ENCODE measurements at regions not wholly inside any gene's neighbourhood (a gene's known extent, or its start where the extent isn't known, plus 50 kb on each side); places are given as distances from the start of the nearest gene placed in this dataset.

DNA sequence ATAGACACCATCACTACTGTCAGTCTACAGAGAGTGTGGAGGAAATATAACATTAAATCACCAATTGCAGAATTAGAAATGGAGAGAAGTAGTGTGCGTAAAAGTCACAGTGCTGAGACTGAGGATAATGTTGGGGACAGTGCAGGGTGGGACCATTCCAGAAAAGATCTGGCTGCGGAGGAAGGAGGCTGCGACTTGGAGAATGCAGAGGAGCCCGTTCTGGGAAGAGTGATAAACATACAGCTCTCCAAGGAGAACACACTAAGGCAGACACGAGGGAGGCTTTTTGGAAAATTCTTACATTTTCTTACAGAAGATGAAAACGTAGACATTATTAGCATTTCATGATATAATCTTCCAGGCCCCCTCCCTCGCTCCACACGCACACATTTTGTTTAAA, 337.8 kb downstream of the IRS2 start:
- intact Hi-C loops (cut with micrococcal nuclease; ENCODE audit: unreplicated experiment), result no loop called here
- BruUV-seq (replicated peaks), result no TSS peak

GRCh38 chr13:109447667-109448066, 338.7 kb downstream of the IRS2 start:
- Histone ChIP-seq H3F3A (ENCODE audit: insufficient read depth, low read depth) (no peaks in the 10 kb centered on the region; the same call in 1 of the 2 replicates), H3K27me3 (ENCODE audit: insufficient read depth, low read depth) (no peaks in the 10 kb centered on the region), H3K9me3 (ENCODE audit: insufficient read depth, low read depth) (peaks cover 14% of the 10 kb centered on the region), H3K4me3 (no peak overlapping the region), H4K20me1 (ENCODE audit: insufficient read depth) (no peaks in the 10 kb centered on the region), H2AFZ (no peak overlapping the region), H3K36me3 (ENCODE audit: low read depth) (no peaks in the 10 kb centered on the region), H3K27ac (no peak overlapping the region), H3K79me2 (ENCODE audit: low read depth) (no peaks in the 10 kb centered on the region), H3K4me1 (replicated peaks; ENCODE audit: insufficient read depth) (no peaks in the 10 kb centered on the region), H3K9me2 (ENCODE audit: insufficient read depth) (no peaks in the 10 kb centered on the region), H3K4me2 (no peak overlapping the region)
- CTCF ChIA-PET, result no interaction called here
- POLR2A ChIA-PET (ENCODE audit: unreplicated experiment), result no interaction called here
- no peak for TF ChIP-seq EZH2 (IDR thresholded peaks at IDR 0.05; ENCODE audit: low read depth)
- TF ChIP-seq, protein P1, sequence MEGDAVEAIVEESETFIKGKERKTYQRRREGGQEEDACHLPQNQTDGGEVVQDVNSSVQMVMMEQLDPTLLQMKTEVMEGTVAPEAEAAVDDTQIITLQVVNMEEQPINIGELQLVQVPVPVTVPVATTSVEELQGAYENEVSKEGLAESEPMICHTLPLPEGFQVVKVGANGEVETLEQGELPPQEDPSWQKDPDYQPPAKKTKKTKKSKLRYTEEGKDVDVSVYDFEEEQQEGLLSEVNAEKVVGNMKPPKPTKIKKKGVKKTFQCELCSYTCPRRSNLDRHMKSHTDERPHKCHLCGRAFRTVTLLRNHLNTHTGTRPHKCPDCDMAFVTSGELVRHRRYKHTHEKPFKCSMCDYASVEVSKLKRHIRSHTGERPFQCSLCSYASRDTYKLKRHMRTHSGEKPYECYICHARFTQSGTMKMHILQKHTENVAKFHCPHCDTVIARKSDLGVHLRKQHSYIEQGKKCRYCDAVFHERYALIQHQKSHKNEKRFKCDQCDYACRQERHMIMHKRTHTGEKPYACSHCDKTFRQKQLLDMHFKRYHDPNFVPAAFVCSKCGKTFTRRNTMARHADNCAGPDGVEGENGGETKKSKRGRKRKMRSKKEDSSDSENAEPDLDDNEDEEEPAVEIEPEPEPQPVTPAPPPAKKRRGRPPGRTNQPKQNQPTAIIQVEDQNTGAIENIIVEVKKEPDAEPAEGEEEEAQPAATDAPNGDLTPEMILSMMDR (conservative IDR thresholded peaks at IDR 0.05), result no peak
- DNase-seq, result no peak
- BruUV-seq (replicated peaks), result no TSS peak
- intact Hi-C loops (cut with micrococcal nuclease; ENCODE audit: unreplicated experiment), result no loop called here

More for the DNA sequence above, 337.8 kb downstream of the IRS2 start:
- H3K79me2 ChIP-seq (ENCODE audit: low read depth), result no peaks in the 10 kb centered on the region
- H3K4me2 ChIP-seq, result no peak overlapping the region
- no peak for DNase-seq
- H3K4me3 ChIP-seq, result no peak overlapping the region
- no peaks in the 10 kb centered on the region for H3K27me3 ChIP-seq (ENCODE audit: insufficient read depth, low read depth)
- H2AFZ ChIP-seq, result no peak overlapping the region
- ChIA-PET POLR2A (ENCODE audit: unreplicated experiment) (no interaction called here), CTCF (no interaction called here)
- H3K4me1 ChIP-seq (replicated peaks; ENCODE audit: insufficient read depth), result no peaks in the 10 kb centered on the region
- TF ChIP-seq EZH2 (IDR thresholded peaks at IDR 0.05; ENCODE audit: low read depth), result no peak
- TF ChIP-seq, protein P1 (conservative IDR thresholded peaks at IDR 0.05), result no peak
- no peaks in the 10 kb centered on the region; the same call in 1 of the 2 replicates for H3F3A ChIP-seq (ENCODE audit: insufficient read depth, low read depth)
- H4K20me1 ChIP-seq (ENCODE audit: insufficient read depth), result no peaks in the 10 kb centered on the region
- no peaks in the 10 kb centered on the region for H3K9me2 ChIP-seq (ENCODE audit: insufficient read depth)
- H3K27ac ChIP-seq, result no peak overlapping the region
- peaks cover 22% of the 10 kb centered on the region for H3K9me3 ChIP-seq (ENCODE audit: insufficient read depth, low read depth)
- no peaks in the 10 kb centered on the region for H3K36me3 ChIP-seq (ENCODE audit: low read depth)

DNA sequence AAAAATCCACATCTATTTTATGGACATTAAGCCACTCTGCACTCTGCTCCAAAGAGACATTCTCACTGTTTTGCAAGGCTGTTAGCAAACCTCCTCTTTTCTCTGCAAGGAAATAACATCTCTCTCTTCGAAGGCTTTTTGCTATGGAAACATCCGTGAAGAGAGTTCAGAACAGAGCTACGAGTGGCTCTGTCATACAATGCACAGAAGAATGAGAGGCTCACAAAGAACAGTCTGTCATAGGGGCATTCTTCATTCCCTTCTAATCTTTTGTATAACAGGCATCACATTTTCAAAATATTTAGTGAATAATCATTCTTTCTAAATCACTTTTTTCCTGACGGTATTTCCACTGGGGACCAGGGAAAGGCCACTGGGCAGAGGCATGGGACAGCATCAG, 346.1 kb downstream of the IRS2 start:
- Histone ChIP-seq H3K9me2 (ENCODE audit: insufficient read depth) (no peaks in the 10 kb centered on the region), H3K4me1 (replicated peaks; ENCODE audit: insufficient read depth) (no peaks in the 10 kb centered on the region), H3K4me2 (no peak overlapping the region), H4K20me1 (ENCODE audit: insufficient read depth) (no peaks in the 10 kb centered on the region), H3K4me3 (no peak overlapping the region), H3K27ac (no peak overlapping the region), H3K9me3 (ENCODE audit: insufficient read depth, low read depth) (peaks cover 3% of the 10 kb centered on the region; the same call in 1 of the 2 replicates), H2AFZ (no peak overlapping the region), H3K36me3 (ENCODE audit: low read depth) (no peaks in the 10 kb centered on the region), H3K79me2 (ENCODE audit: low read depth) (no peaks in the 10 kb centered on the region), H3F3A (ENCODE audit: insufficient read depth, low read depth) (no peaks in the 10 kb centered on the region), H3K27me3 (ENCODE audit: insufficient read depth, low read depth) (no peaks in the 10 kb centered on the region)
- TF ChIP-seq, protein P1 (conservative IDR thresholded peaks at IDR 0.05), result no peak
- TF ChIP-seq EZH2 (IDR thresholded peaks at IDR 0.05; ENCODE audit: low read depth), result no peak
- no peak for DNase-seq
- CTCF ChIA-PET, result no interaction called here
- no TSS peak for BruUV-seq (replicated peaks)
- intact Hi-C loops (cut with micrococcal nuclease; ENCODE audit: unreplicated experiment), result no loop called here
- POLR2A ChIA-PET (ENCODE audit: unreplicated experiment), result no interaction called here
